NCI-H446 (cell line): ENCODE measurements at regions not wholly inside any gene's neighbourhood (a gene's known extent, or its start where the extent isn't known, plus 50 kb on each side); places are given as distances from the start of the nearest gene placed in this dataset.

Experiments
- DNase-seq, 2 experiments: peaks; one replicate each; lab custom pipeline; 2025; lab: John Stamatoyannopoulos, UW

DNA sequence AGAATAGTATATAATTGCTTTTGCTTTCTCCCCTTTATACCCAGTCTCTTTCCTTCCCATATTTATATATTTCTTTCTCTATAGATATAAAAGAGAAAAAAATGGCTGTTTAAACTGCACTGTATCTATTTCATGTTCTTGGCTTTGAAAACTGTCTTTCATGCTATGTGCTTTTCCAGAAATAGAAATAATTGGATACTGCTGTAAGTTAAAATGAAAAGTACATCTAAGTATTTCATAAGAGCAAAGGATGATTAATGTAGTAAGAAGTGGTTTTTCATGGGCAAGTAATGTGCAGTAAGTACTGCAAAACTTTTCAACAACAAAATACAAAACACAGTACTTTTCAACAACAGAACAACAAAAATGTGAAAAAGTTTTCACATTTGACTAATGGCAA, 237.9 kb downstream of the SNCA start:
- DNase-seq, result no peak

DNA sequence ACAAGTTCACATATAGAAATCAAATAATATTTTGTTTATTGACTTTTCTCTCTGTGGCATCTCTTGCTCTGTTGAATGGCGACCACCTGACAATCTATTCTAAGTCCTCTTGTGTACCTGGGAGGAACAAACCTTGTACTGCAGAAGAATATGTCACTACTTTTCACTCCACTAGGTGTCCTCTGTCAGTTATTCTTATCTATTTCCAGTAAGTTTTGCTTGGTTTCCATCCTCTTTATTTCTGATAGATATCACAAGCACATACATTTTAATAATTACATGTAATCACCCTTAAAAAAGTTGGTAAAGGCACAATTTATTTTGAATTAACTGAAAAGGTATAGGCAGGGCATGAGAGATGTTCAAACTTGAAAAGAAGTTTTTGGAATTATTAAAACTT, 238.4 kb downstream of the SNCA start:
- DNase-seq, result peak in 1 of 2 experiments; percentile 40

GRCh38 chr4:89595125-89595789, 241.7 kb downstream of the SNCA start:
- no peak for DNase-seq

DNA sequence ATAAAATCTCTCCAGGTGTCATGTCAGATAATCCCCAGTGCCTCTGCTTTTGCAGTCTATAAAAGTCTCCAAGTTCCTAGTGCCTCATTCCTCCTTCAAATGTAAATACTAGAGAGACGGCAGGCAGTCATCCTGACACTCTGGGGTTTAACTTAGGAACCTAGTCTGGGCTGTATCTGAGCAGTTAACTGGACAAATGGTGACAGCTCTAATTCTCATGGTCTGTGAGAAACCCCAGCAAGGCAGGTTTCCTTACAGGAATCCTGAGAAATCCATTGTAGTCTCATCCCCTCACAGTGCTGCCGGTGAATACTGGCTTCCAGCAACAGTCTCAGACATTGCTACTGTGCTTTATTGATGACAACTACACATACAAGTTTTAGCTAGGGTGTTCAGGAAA, 246.8 kb downstream of the SNCA start:
- DNase-seq, result no peak

- DNase-seq, result no peak
Measured at GRCh38 chr4:89588421-89588820, 248.5 kb downstream of the SNCA start.

DNA sequence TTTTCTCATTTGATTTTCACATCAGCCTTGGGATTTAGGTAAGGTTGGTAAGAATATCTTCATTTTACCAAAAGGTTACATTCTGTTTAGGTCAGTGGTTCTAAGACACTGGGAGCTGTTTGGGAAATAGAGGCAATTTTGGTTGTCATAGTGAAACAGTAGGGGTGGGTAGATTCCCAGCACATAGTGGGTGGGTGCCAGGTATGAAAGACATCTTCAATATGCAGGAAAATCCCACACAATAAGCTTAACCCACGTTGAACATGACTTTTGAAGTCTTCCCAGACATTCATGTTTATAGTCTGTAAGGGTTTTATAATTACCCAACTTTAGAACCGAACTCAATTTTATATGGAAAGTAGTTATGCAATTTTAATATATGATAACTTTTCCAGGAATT, 249.6 kb downstream of the SNCA start:
- no peak for DNase-seq

GRCh38 chr4:89586864-89587263, 250.1 kb downstream of the SNCA start:
- peak in 1 of 2 experiments; percentile 38 for DNase-seq

- DNase-seq, result no peak
Measured at GRCh38 chr4:89586318-89586717, 250.6 kb downstream of the SNCA start.

DNA sequence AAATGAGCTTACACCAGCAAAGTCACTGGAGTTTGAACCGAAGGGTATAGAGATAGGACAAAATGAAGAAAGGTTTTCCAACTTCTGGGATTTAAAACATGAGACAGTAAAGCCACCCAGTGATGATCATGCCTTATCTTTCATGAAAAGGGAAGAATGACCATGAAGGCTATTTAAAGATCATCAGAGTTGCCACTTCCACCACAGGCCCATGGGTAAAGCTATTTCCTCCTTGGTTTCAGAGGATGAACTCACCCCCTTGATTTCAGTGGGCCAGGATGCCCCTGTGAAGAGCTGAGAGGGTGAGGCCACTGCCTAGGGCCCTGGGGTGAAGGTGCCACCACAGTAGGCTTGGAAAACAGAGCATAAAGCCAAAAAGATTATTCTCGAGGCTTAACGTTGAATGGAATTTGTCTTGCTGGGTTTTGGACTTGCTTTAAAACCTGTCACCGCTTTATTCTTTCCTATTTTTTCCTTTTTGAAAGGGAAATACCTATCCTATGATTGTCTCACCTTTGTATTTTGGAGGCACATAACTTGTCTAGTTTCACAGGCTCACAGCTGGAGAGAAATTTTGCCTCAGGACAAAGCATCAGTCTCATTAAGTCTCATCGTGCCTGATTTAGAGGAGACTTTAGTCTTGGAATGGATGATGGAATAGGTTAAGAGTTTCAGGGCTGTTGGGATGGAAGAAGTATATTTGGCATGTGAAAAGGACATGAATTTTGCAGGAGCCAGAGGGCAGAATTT, 254.0 kb downstream of the SNCA start:
- DNase-seq, result no peak

DNA sequence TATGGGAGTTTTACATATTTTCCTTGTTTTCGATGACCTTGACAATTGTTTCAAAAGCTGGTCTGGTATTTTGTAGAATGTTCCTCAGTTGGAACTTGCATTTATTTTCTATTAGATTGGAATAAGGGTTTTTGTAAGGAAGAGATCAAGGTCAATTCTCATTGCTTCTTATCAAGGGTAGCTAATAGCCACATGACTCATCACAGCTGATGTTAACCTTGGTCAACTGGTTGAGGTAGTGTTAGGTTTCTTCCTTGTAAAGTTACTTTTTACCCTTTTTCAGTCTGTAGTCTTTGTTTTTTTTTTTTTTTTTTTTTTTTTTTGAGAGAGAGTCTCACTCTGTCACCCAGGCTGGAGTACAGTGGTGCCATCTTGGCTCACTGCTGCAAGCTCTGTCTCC, 257.2 kb downstream of the SNCA start:
- no peak for DNase-seq

GRCh38 chr4:89576246-89576645, 260.7 kb downstream of the SNCA start:
- no peak for DNase-seq

DNA sequence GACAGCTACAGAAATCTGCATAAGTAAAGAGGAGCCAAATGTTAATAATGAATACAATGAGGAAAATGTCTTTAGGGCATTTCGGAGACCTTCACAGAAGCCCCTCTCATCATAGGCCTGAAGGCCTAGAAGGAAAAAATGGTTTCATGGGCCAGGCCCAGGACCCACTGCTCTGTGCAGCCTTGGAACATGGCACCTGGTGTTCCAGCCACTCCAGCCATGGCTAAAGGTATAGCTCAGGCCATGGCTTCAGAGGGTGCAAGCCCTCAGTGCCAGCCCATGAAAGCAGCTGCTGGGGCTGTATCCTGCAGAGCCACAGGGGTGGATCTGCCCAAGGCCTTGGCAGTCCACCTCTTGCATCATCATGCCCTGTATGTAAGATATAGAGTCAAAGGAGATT, 261.1 kb downstream of the SNCA start:
- no peak for DNase-seq

- DNase-seq, result no peak
Measured at GRCh38 chr4:89574176-89574575, 262.8 kb downstream of the SNCA start.

- no peak for DNase-seq
Measured at GRCh38 chr4:89573656-89574055, 263.3 kb downstream of the SNCA start.

GRCh38 chr4:89572224-89572858, 264.6 kb downstream of the SNCA start:
- DNase-seq, result peak; percentile 6 to 37

DNA sequence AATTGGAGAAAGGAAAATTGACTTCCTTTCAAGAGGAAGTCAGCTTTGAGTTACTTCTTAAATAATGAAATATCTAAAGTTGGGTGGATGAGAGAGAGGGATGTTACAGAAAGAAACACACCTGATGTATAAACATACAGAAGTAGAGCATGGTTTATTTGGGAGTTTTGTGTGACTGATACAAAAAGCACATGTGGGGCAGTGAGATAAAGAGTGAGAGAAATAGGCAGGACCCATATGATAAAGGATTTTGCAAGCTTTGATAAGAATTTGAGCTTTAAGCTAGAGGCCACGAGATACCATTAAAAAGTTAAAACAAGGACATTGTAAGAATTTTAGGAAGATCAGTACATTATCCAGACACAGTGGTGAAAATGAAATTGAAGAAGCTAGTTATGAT, 263.3 kb upstream of the GPRIN3 start:
- no peak for DNase-seq

- no peak for DNase-seq
Measured at GRCh38 chr4:89567936-89568335, 260.3 kb upstream of the GPRIN3 start.

DNA sequence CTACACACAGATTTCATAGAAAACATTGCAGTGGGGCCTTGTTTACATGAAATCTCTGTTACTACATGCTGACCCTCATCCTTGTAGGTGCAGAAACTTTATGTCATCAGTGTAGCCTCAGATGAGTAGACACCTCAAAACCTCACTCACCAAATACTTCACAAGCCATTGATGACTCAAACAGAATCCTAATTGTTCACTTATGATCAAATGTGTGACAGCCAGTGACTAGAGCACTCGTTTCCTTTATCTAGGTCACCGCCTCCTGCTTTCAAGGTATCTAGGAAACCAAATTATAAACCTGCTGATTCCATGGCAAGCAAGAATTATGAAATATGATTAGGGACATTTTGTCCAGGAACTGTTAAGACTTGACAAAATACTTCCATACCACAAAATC, 255.8 kb upstream of the GPRIN3 start:
- no peak for DNase-seq

GRCh38 chr4:89562746-89563145, 255.1 kb upstream of the GPRIN3 start:
- no peak for DNase-seq

GRCh38 chr4:89561048-89561447, 253.4 kb upstream of the GPRIN3 start:
- no peak for DNase-seq

GRCh38 chr4:89558147-89558546, 250.5 kb upstream of the GPRIN3 start:
- peak in 1 of 2 experiments; percentile 1 for DNase-seq

DNA sequence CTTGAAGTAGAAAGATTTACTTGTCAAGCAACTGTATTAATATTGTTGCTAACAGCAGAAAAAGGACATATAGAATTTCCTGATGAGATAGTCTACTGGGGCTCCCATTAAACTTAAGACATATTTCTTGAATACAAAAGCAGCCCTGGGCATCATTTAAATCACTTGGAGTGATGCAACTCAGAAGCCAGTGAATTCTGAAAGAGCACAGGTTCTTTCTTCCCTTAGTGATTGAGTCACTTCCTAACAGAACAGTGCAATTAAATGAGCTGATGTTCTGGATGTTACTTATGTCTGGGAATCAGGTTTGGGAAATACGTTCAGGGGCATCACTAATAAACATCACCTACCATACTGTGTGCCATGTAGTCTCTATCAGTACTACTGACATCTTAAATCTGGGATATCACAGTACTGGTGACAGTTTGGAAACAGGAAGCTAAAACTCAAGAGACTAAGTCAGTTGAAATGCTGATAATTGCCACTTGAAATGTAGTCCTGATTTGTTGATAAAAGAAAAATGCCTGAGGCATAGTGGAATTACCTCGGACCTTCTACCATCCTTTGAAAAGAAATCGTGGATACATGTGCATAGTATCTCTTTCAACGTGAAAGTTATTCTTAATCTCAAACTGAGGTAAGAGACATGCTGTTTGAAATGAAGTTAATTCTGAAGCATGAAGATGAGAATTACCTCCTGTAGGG, 249.2 kb upstream of the GPRIN3 start:
- no peak for DNase-seq

DNA sequence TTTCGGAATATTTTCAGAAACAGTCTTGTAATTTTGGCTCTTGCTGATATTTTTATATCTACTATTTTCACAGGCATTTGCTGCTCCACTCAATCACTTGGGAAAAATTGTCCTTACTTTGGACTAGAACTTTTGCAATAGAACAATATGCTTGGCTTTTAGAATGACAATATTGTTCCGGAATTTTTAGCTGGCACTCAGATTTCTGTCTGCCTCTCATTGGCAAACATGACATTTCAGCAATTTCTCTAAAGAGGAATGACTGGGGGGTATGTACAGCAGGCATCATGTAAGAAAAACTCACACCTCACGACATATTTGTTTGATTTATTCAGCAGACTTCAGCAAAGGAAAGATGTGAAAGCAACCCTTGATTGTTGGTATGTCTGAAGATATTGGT, 243.6 kb upstream of the GPRIN3 start:
- DNase-seq, result no peak
